Hematopoietic multipotent progenitor cell treated with erythropoietin and hydrocortisone succinate and interleukin-3 and kit ligand, for 8 days (in vitro differentiated cells): ENCODE measurements at regions not wholly inside any gene's neighbourhood (a gene's known extent, or its start where the extent isn't known, plus 50 kb on each side); places are given as distances from the start of the nearest gene placed in this dataset.

Experiments
- DNase-seq: peaks from one replicate; pipeline ENCODE4 v3.0.0-alpha.2; 2015

- DNase-seq = no peak
These were observed 200.2 kb upstream of the ARHGAP20 start for GRCh38 chr11:110912437-110912836.

- no peak for DNase-seq
These were observed 198.1 kb upstream of the ARHGAP20 start for GRCh38 chr11:110910384-110910783.

DNA sequence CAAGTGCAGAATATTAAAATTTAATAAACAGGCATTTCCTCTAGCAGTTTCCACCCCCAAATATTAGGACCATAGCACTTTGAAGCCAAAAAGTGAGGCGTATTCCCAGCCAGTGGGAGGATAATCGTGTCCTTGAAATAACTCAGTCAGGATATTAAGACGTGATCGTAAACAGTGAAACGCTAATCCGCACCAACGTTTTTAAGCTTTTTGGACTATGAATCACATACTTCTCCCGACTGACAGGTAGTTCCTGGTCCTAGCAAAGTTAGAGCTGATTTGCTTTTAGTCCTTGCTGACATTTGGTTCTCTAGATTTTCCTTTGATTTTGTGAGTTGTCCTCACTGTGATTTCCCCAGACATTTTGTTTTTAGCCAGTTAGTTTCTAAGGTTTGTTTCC is 197.1 kb upstream of the ARHGAP20 start:
- DNase-seq = no peak

- no peak for DNase-seq
These were observed 196.3 kb upstream of the ARHGAP20 start for GRCh38 chr11:110908401-110909105.

GRCh38 chr11:110907629-110908028 is 195.4 kb upstream of the ARHGAP20 start:
- peak; percentile 30 for DNase-seq

GRCh38 chr11:110903830-110904229 is 191.6 kb upstream of the ARHGAP20 start:
- DNase-seq = no peak

GRCh38 chr11:110903378-110903777 is 191.1 kb upstream of the ARHGAP20 start:
- no peak for DNase-seq

- no peak for DNase-seq
These were observed 189.2 kb upstream of the ARHGAP20 start for GRCh38 chr11:110901441-110901840.

GRCh38 chr11:110900426-110900825 is 188.2 kb upstream of the ARHGAP20 start:
- no peak for DNase-seq

- no peak for DNase-seq
These were observed 184.8 kb upstream of the ARHGAP20 start for GRCh38 chr11:110897035-110897434.

- DNase-seq = no peak
These were observed 184.1 kb upstream of the ARHGAP20 start for GRCh38 chr11:110896358-110896757.

DNA sequence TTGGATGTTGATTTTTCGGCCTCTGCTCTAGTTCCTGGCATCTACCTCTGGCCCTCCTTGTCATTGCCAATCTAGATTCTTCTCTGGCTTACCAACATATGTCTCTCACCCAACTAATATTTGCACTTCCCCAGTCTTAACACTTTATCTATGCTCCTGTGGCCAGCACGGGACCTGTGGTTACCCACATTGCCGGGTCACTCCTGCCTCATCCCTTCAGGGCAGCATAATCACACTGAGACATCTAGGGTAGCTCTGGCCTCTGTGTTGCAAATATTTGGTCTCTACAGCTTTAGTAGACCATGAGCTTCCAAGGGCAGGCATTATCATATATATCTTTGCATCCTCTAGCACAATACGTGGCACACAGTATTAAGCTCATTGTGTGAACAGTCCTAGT is 182.0 kb upstream of the ARHGAP20 start:
- DNase-seq = peak; percentile 6

DNA sequence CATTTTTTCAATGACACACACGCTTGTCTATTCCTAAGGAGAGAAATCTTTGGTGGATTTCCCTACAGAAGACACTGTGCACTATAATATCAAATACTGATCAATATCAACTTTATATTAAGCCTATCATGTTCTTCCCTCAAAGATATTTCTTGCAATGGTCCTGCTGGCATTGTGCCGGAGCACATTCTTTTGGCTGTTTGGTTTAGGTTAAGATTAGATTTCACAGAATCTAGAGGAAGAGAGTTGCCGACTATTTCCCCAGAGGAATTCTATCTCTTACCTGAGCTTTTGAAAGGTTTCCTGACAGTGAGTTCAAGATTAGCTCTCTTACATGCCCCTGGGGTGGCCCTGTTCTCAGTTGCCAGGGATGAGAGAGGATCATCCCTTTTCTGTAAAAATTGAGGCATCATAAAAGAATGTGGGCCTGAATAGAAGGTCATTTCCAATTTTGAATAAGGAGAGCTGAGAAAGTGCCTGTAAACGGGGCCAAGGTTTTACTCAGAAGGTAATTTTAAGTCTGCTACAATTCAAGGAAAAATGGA is 180.6 kb upstream of the ARHGAP20 start:
- DNase-seq = no peak

DNA sequence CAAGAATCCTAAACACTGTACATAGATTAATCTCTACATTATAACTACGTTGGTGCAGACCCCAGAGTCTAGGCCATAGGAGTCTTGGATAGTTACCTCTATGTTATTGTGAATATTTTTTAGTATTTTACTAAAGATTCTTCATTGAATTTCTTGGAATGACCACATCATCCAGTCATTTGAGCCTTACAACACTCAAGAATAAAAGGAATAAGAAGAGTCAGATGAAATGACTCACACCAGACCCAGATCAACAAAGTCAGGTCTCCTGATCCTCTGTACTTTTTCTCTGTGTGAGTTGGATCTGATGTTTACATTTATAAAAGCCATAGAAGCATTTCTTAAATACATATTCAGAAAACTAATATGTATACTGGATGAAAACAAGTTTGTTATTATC is 179.2 kb upstream of the ARHGAP20 start:
- no peak for DNase-seq

DNA sequence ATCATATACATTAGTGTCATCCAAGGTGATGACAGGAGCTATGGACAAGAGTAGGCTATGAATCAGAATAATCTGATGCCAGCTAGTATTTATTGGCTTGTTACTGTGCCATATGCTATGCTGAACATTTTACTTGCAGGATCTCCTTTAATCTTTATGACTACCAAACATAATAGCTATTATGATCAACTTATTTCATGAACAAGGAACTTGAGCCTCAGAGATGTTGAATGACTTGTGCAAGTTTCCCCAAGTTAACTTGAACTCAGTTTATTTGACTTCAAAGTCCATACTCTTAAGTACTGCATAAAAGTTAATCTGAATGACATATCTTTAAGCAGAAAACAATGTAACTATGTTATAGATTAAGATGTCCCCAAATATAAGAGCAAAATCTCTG is 178.8 kb upstream of the ARHGAP20 start:
- no peak for DNase-seq

DNA sequence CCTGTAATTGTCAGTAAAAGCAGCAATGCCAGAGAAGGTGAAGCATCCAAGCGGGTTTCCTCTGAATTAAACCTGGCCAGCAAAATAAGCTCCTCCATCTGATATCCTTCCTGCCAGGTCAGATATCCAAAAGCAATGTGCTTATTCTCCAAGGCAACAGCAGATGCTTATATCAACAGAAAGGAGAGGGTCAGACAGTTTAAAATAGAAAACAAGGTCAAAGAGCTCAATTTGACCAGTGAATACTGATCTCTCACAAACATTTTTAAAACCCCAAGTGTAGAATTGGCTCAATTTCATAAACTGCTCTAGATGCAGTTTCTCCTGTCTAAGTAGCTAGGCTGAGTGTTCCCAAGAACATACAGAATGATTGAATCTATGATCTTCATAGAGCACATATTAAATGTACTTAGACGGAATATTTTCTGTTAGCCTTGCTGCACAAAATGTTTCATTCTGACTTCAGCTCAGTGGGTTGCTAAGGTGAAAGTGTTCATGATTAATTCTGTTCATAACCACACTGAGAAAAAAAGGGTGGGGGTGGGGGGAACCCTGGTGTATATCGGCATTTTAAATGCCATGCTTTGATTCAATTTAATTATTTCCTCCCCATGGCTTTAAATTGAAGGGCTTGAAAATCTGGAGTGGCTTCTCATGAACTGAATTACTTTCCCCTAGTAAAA is 174.2 kb upstream of the ARHGAP20 start:
- DNase-seq = no peak

- DNase-seq = no peak
These were observed 171.0 kb upstream of the ARHGAP20 start for GRCh38 chr11:110883256-110883655.

DNA sequence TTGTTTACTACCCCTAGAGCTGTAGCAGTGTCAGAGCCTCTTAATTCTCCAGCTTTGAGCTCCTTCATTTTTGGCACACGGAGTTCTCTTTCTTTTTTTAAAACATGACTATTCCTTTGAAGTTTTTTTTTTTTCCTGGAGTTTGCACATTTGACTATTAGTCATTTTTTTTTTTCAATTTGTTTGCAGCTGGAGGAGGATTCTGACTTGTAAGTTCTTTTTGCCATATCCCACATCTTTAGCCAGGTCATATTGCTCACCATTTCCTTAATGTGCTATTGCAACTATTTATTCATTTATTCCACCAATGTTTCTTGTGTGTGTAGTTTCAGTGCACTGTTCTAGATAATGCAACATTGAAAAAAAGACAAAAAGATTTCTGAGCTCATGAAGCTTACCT is 166.3 kb upstream of the ARHGAP20 start:
- no peak for DNase-seq

GRCh38 chr11:110874437-110875030 is 162.3 kb upstream of the ARHGAP20 start:
- DNase-seq = no peak

GRCh38 chr11:110873975-110874374 is 161.7 kb upstream of the ARHGAP20 start:
- DNase-seq = no peak

DNA sequence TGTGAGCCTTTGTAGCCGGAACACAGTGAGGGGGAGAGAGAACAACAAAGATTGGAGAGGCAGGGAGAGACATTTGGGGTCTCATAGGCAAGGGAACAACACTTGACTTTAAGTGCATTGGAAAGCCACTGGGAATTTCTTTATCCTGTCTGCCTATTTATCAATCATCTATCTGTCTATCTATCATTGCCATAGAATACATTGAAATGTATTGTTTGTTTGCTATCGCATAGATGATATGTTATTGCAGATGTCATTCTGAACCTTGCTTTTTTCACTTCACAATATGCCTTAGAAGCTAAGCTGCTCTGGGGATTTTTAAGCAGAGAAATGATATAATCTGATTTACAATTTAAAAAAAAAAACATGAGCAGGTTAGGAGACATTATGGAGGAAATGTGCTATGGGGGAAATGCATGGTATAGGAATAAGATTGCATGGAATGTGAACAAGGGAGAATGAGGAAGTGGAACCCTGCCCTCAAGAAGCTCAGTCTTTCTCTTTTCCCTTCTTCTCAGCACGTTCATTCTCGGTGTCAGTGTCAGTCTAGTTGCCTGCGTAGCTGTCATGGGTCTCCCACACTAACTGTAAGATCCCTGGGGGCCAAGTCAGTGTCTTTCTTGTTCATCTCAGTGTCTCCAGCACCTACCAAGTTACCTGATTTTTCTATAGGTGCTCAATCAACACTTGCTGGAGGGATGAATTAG is 158.7 kb upstream of the ARHGAP20 start:
- no peak for DNase-seq

- no peak for DNase-seq
These were observed 155.7 kb upstream of the ARHGAP20 start for GRCh38 chr11:110867951-110868350.

GRCh38 chr11:110866081-110866480 is 153.8 kb upstream of the ARHGAP20 start:
- DNase-seq = no peak
